Endothelial cell of umbilical vein (primary cell): ENCODE measurements at regions not wholly inside any gene's neighbourhood (a gene's known extent, or its start where the extent isn't known, plus 50 kb on each side); places are given as distances from the start of the nearest gene placed in this dataset.
A peak's percentile ranks its signal among the peaks of the same experiment; 100 is the strongest.

ENCODE experiments used
- BruUV-seq: library from RNA; stranded (reverse); fragments of 400-500 nt; replicated peaks from 2 replicates; lab custom pipeline; 2021; lab: Mats Ljungman, UMichigan
- CTCF ChIA-PET: fragments of 300-600, 350-600 bp; sonication (Branson Sonifier 250); formaldehyde crosslinking; loops from one replicate; lab custom pipeline; 2021; ENCODE audit warnings: antibody characterized with exemption, inconsistent platforms; lab: Charles Lee
- POLR2A ChIA-PET: fragments of 300-600, 350-600 bp; sonication (Branson Sonifier 250); formaldehyde crosslinking; loops from one replicate; lab custom pipeline; 2021; ENCODE audit warnings: antibody characterized with exemption, inconsistent platforms; lab: Charles Lee
- DNase-seq: peaks from one replicate; pipeline ENCODE4 v3.0.0-alpha.2; 2011; ENCODE audit warnings: low read depth, low spot score
- FAIRE-seq: peaks from 2 replicates; lab custom pipeline; 2011; peaks lifted over from hg19 to GRCh38; lab: Jason Lieb, UNC
- H2AFZ ChIP-seq: 2 replicates; pipeline ENCODE4 v1.6.0; 2012; ENCODE audit warnings: low read depth, low read length, control low read depth, inconsistent platforms
- H3K27ac ChIP-seq: 2 replicates; pipeline ENCODE4 v1.5.1; 2011; ENCODE audit warnings: low read depth, mild to moderate bottlenecking, control low read depth, low read length, moderate library complexity; ENCODE audit not compliant: insufficient read depth
- H3K27me3 ChIP-seq, 2 experiments: 2 replicates each; pipeline versions ENCODE4 v1.6.0 to v1.6.1; 2011; ENCODE audit warnings: low read length in 2 of 2, mixed read lengths in 1 of 2; ENCODE audit not compliant: control insufficient read depth in 2 of 2, insufficient read depth in 2 of 2
- H3K36me3 ChIP-seq, 2 experiments: 2 replicates in 1 of 2; 3 replicates in 1 of 2; pipeline ENCODE4 v1.5.1; 2011; ENCODE audit warnings: low read length in 2 of 2, mild to moderate bottlenecking in 1 of 2, moderate library complexity in 1 of 2; ENCODE audit not compliant: control insufficient read depth in 2 of 2, insufficient read depth in 2 of 2; ENCODE audit errors: extremely low read depth in 1 of 2
- H3K4me1 ChIP-seq: 3 replicates; pipeline ENCODE4 v1.5.1; 2011; ENCODE audit warnings: mild to moderate bottlenecking, low read length; ENCODE audit not compliant: control insufficient read depth, insufficient read depth; ENCODE audit errors: extremely low read depth
- H3K4me2 ChIP-seq: 2 replicates; pipeline ENCODE4 v1.6.1; 2011; ENCODE audit warnings: low read length, control low read depth, mixed read lengths; ENCODE audit not compliant: insufficient read depth
- H3K4me3 ChIP-seq, 3 experiments: fragments of 200-600 bp in 1 of 3; sonication (generic), shearing (Covaris generic) in 1 of 3; replicated peaks in 1 of 3; 2 replicates each; pipeline ENCODE4 v1.5.1; 2011 to 2016; ENCODE audit warnings: control low read depth in 3 of 3, low read length in 3 of 3, mild to moderate bottlenecking in 2 of 3, inconsistent platforms in 1 of 3, low read depth in 1 of 3, moderate library complexity in 1 of 3; ENCODE audit not compliant: insufficient read depth in 1 of 3
- H3K79me2 ChIP-seq: 2 replicates; pipeline ENCODE4 v1.6.0; 2012; ENCODE audit warnings: low read length, inconsistent platforms; ENCODE audit not compliant: control insufficient read depth, insufficient read depth
- H3K9ac ChIP-seq: replicated peaks from 2 replicates; pipeline ENCODE3; 2011; ENCODE audit warnings: low read length, control low read depth; ENCODE audit not compliant: insufficient read depth; ENCODE audit errors: extremely low read depth
- H3K9me1 ChIP-seq: replicated peaks from 3 replicates; pipeline ENCODE4 v1.6.0; 2011; ENCODE audit warnings: mild to moderate bottlenecking, low read length; ENCODE audit not compliant: control insufficient read depth, insufficient read depth; ENCODE audit errors: extremely low read depth
- H3K9me3 ChIP-seq: replicated peaks from 2 replicates; pipeline ENCODE4 v1.5.1; 2012; ENCODE audit warnings: low read length, inconsistent platforms; ENCODE audit not compliant: control insufficient read depth, insufficient read depth
- H4K20me1 ChIP-seq: replicated peaks from 2 replicates; pipeline ENCODE3; 2011; ENCODE audit warnings: mild to moderate bottlenecking, low read length; ENCODE audit not compliant: control insufficient read depth, insufficient read depth; ENCODE audit errors: extremely low read depth
- CTCF ChIP-seq, 2 donors: IDR thresholded peaks; 1 replicate in 1 of 2; 2 replicates in 1 of 2; pipeline ENCODE4 v1.5.1; 2011; ENCODE audit warnings: low read length in 2 of 2, mild to moderate bottlenecking in 2 of 2, moderate library complexity in 2 of 2, control low read depth in 1 of 2, inconsistent platforms in 1 of 2, low read depth in 1 of 2; ENCODE audit not compliant: insufficient read depth in 1 of 2; ENCODE audit errors: extremely low read depth in 1 of 2
- EZH2 ChIP-seq: IDR thresholded peaks from 2 replicates; pipeline ENCODE4 v1.6.1; 2012; ENCODE audit warnings: borderline replicate concordance, low read depth, mild to moderate bottlenecking, moderate library complexity, low read length, inconsistent platforms; ENCODE audit not compliant: severe bottlenecking
- MAX ChIP-seq: IDR thresholded peaks from 2 replicates; pipeline ENCODE4 v1.6.1; 2011; ENCODE audit not compliant: insufficient read depth, insufficient read length
- POLR2AphosphoS5 ChIP-seq: IDR thresholded peaks from 2 replicates; pipeline ENCODE4 v1.6.1; 2012; ENCODE audit warnings: low read depth, mild to moderate bottlenecking, control low read depth, low read length, moderate library complexity; ENCODE audit not compliant: insufficient read depth
- dilution Hi-C: fragments of 300-500 bp; cut with MboI; formaldehyde crosslinking; loops from one replicate; pipeline ENCODE4 v1.15.0; 2019; ENCODE audit warnings: low sequenced_read_pairs; ENCODE audit not compliant: extremely low pct_ligation_motif_present
- intact Hi-C: fragments of 100-400 bp; cut with micrococcal nuclease; formaldehyde crosslinking; loops from one replicate; pipeline ENCODE4 v1.10.0; 2022

- H3K4me1 ChIP-seq, result peaks cover 45% of the 10 kb centered on the region
- H3K9ac ChIP-seq, result no peak overlapping the region
- dilution Hi-C loops (no loop called here), intact Hi-C loops (no loop called here)
- no peaks in the 10 kb centered on the region for H3K79me2 ChIP-seq
- H3K4me3 ChIP-seq, result no peak overlapping the region
- TF ChIP-seq EZH2 (no peak), POLR2AphosphoS5 (no peak), MAX (no peak), CTCF (IDR thresholded peaks at IDR 0.05; ENCODE audit: extremely low read depth in 1 of 2, insufficient read depth in 1 of 2, low read depth in 1 of 2, low read length in 2 of 2) (peak in 1 of 2 donors; percentile 20)
- H3K27me3 ChIP-seq, result no peaks in the 10 kb centered on the region
- BruUV-seq, result no TSS peak
- no peak overlapping the region for H2AFZ ChIP-seq
- H3K9me1 ChIP-seq, result no peaks in the 10 kb centered on the region
- H4K20me1 ChIP-seq, result no peaks in the 10 kb centered on the region
- no peak for FAIRE-seq
- ChIA-PET CTCF (interaction anchor here (1.0 kb wide), 1 partner anchor 82 kb away, joined by 4 read pairs; no protein-coding TSS in a partner anchor), POLR2A (no interaction called here)
- no peaks in the 10 kb centered on the region for H3K36me3 ChIP-seq
- no peak for DNase-seq
- no peak overlapping the region for H3K4me2 ChIP-seq
- no peak overlapping the region for H3K27ac ChIP-seq
- no peaks in the 10 kb centered on the region for H3K9me3 ChIP-seq
Observed at GRCh38 chr14:61106271-61106958, 125.4 kb downstream of the SLC38A6 start.
